Nephron progenitor cell (in vitro differentiated cells): ENCODE measurements at regions not wholly inside any gene's neighbourhood (a gene's known extent, or its start where the extent isn't known, plus 50 kb on each side); places are given as distances from the start of the nearest gene placed in this dataset.

ENCODE experiments used
- DNase-seq: peaks from one replicate; pipeline ENCODE4 v3.0.0; 2021
- H3K27ac Mint-ChIP-seq: 2 replicates; pipeline ENCODE4 v1.8.0; 2021; ENCODE audit warnings: mild to moderate bottlenecking, moderate library complexity, mixed read lengths
- H3K27me3 Mint-ChIP-seq: 2 replicates; pipeline ENCODE4 v1.8.0; 2021; ENCODE audit warnings: mild to moderate bottlenecking, low read depth, mixed read lengths; ENCODE audit not compliant: poor library complexity
- H3K36me3 Mint-ChIP-seq: 2 replicates; pipeline ENCODE4 v1.8.0; 2021; ENCODE audit warnings: low read depth, mixed read lengths
- H3K4me1 Mint-ChIP-seq: 2 replicates; pipeline ENCODE4 v1.8.0; 2021; ENCODE audit warnings: mixed read lengths
- H3K4me3 Mint-ChIP-seq: 2 replicates; pipeline ENCODE4 v1.8.0; 2021; ENCODE audit warnings: mild to moderate bottlenecking, moderate library complexity, mixed read lengths
- H3K9me3 Mint-ChIP-seq: 2 replicates; pipeline ENCODE4 v1.8.0; 2021; ENCODE audit warnings: mild to moderate bottlenecking, moderate library complexity, mixed read lengths
- CTCF ChIP-seq: fragments of 200-600 bp; sonication (generic); IDR thresholded peaks from 2 replicates; pipeline ENCODE4 v1.5.0; 2021; ENCODE audit warnings: antibody characterized with exemption

GRCh38 chr13:108360139-108360538, 90.6 kb downstream of the TNFSF13B start:
- no peaks in the 10 kb centered on the region for H3K36me3 Mint-ChIP-seq
- no peak overlapping the region for H3K4me3 Mint-ChIP-seq
- no peaks in the 10 kb centered on the region for H3K4me1 Mint-ChIP-seq
- no peak for DNase-seq
- peaks cover 9% of the 10 kb centered on the region for H3K27me3 Mint-ChIP-seq
- H3K9me3 Mint-ChIP-seq = no peaks in the 10 kb centered on the region
- no peak overlapping the region for H3K27ac Mint-ChIP-seq
- TF ChIP-seq CTCF = no peak

GRCh38 chr13:108361769-108362168, 92.3 kb downstream of the TNFSF13B start:
- Mint-ChIP-seq H3K4me1 (no peaks in the 10 kb centered on the region), H3K36me3 (no peaks in the 10 kb centered on the region), H3K27me3 (peaks cover 9% of the 10 kb centered on the region), H3K4me3 (no peak overlapping the region), H3K27ac (no peak overlapping the region), H3K9me3 (no peaks in the 10 kb centered on the region)
- no peak for DNase-seq
- no peak for TF ChIP-seq CTCF

GRCh38 chr13:108363666-108364065, 94.1 kb downstream of the TNFSF13B start:
- H3K4me3 Mint-ChIP-seq = no peak overlapping the region

GRCh38 chr13:108365255-108365654, 95.7 kb downstream of the TNFSF13B start:
- no peak for TF ChIP-seq CTCF
- Mint-ChIP-seq H3K9me3 (no peaks in the 10 kb centered on the region), H3K4me3 (no peak overlapping the region)

More at GRCh38 chr13:108363666-108364065, 94.1 kb downstream of the TNFSF13B start:
- Mint-ChIP-seq H3K4me1 (no peaks in the 10 kb centered on the region), H3K9me3 (no peaks in the 10 kb centered on the region), H3K27ac (no peak overlapping the region), H3K27me3 (peaks cover 9% of the 10 kb centered on the region), H3K36me3 (no peaks in the 10 kb centered on the region)
- TF ChIP-seq CTCF = no peak
- DNase-seq = no peak

GRCh38 chr13:108368250-108368905, 98.9 kb downstream of the TNFSF13B start:
- no peak overlapping the region for H3K4me3 Mint-ChIP-seq
- DNase-seq = no peak
- H3K9me3 Mint-ChIP-seq = peaks cover 16% of the 10 kb centered on the region
- H3K4me1 Mint-ChIP-seq = no peaks in the 10 kb centered on the region
- peaks cover 4% of the 10 kb centered on the region for H3K27me3 Mint-ChIP-seq
- H3K27ac Mint-ChIP-seq = no peak overlapping the region
- TF ChIP-seq CTCF = no peak
- H3K36me3 Mint-ChIP-seq = no peaks in the 10 kb centered on the region

More at GRCh38 chr13:108365255-108365654, 95.7 kb downstream of the TNFSF13B start:
- no peaks in the 10 kb centered on the region for H3K36me3 Mint-ChIP-seq
- H3K27me3 Mint-ChIP-seq = peaks cover 4% of the 10 kb centered on the region
- H3K4me1 Mint-ChIP-seq = no peaks in the 10 kb centered on the region
- H3K27ac Mint-ChIP-seq = no peak overlapping the region
- no peak for DNase-seq

- H3K4me1 Mint-ChIP-seq = no peaks in the 10 kb centered on the region
- no peak for DNase-seq
- no peak for TF ChIP-seq CTCF
- no peaks in the 10 kb centered on the region for H3K27me3 Mint-ChIP-seq
- H3K27ac Mint-ChIP-seq = no peak overlapping the region
- no peak overlapping the region for H3K4me3 Mint-ChIP-seq
- peaks cover 16% of the 10 kb centered on the region for H3K9me3 Mint-ChIP-seq
- no peaks in the 10 kb centered on the region for H3K36me3 Mint-ChIP-seq
Measured at GRCh38 chr13:108369412-108369811, 99.9 kb downstream of the TNFSF13B start.
